AG04450 (cell line): ENCODE measurements at regions not wholly inside any gene's neighbourhood (a gene's known extent, or its start where the extent isn't known, plus 50 kb on each side); places are given as distances from the start of the nearest gene placed in this dataset.

ENCODE experiments used
- CTCF ChIA-PET: fragments of 300-600, 350-600 bp; formaldehyde crosslinking; extraction: SDS; loops from one replicate; lab custom pipeline; 2022; ENCODE audit warnings: antibody characterized with exemption, inconsistent platforms; lab: Charles Lee
- POLR2A ChIA-PET: fragments of 350-600 bp; formaldehyde crosslinking; extraction: SDS; loops from one replicate; lab custom pipeline; 2021; ENCODE audit warnings: antibody characterized with exemption, inconsistent platforms; lab: Yijun Ruan, JAX
- DNase-seq: peaks from one replicate; pipeline ENCODE4 v3.0.0-alpha.2; 2011; ENCODE audit warnings: low read depth, low spot score
- H3K27ac ChIP-seq: one replicate; pipeline ENCODE4 v1.5.1; 2012; ENCODE audit warnings: low read depth, low read length, control low read depth
- H3K27me3 ChIP-seq: one replicate; pipeline ENCODE4 v1.6.0; 2012; ENCODE audit warnings: low read length; ENCODE audit not compliant: control insufficient read depth, insufficient read depth
- H3K4me3 ChIP-seq: 2 replicates; pipeline ENCODE4 v1.5.1; 2011; ENCODE audit warnings: mild to moderate bottlenecking, low read depth, low read length, control low read depth
- H3K9me3 ChIP-seq: 2 replicates; pipeline ENCODE4 v1.5.1; 2012; ENCODE audit warnings: low read length; ENCODE audit not compliant: control insufficient read depth, insufficient read depth
- CTCF ChIP-seq: IDR thresholded peaks from 2 replicates; pipeline ENCODE4 v1.5.1; 2011; ENCODE audit warnings: low read depth, low read length, control low read depth, inconsistent platforms

DNA sequence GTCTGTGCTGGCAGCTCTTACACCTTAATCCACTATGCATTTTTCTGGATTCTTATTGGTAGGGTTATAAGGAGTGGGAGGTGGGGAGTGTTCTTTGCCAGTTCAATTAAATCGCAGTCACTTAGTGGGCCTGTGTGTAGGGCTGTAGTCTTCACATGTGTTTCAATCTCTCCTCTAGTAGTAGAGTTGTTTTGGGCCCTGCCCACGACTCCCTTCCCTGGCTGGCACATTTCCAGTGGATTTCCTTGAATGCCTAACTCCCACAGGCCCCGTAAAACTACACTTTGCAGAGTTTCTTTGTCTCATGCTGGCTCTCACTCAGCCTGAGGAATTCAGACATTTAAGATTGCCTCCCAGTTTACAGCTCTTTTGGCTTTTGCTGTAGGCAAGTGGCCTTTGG, 414.0 kb upstream of the OPRM1 start:
- Histone ChIP-seq H3K4me3 (no peak overlapping the region), H3K9me3 (peaks cover 4% of the 10 kb centered on the region), H3K27ac (no peak overlapping the region), H3K27me3 (no peaks in the 10 kb centered on the region)
- no peak for DNase-seq
- ChIA-PET CTCF (no interaction called here), POLR2A (no interaction called here)
- TF ChIP-seq CTCF, result no peak

- H3K9me3 ChIP-seq, result peaks cover 4% of the 10 kb centered on the region
- no peaks in the 10 kb centered on the region for H3K27me3 ChIP-seq
- TF ChIP-seq CTCF, result no peak
- POLR2A ChIA-PET, result no interaction called here
- H3K27ac ChIP-seq, result no peak overlapping the region
- no peak for DNase-seq
- CTCF ChIA-PET, result no interaction called here
- H3K4me3 ChIP-seq, result no peak overlapping the region
These were observed 414.5 kb upstream of the OPRM1 start for GRCh38 chr6:153624528-153624927.

- ChIA-PET POLR2A (no interaction called here), CTCF (no interaction called here)
- peaks cover 4% of the 10 kb centered on the region for H3K9me3 ChIP-seq
- no peaks in the 10 kb centered on the region for H3K27me3 ChIP-seq
- no peak overlapping the region for H3K27ac ChIP-seq
- no peak for DNase-seq
- no peak overlapping the region for H3K4me3 ChIP-seq
- no peak for TF ChIP-seq CTCF
These were observed 415.5 kb upstream of the OPRM1 start for GRCh38 chr6:153623496-153623895.

DNA sequence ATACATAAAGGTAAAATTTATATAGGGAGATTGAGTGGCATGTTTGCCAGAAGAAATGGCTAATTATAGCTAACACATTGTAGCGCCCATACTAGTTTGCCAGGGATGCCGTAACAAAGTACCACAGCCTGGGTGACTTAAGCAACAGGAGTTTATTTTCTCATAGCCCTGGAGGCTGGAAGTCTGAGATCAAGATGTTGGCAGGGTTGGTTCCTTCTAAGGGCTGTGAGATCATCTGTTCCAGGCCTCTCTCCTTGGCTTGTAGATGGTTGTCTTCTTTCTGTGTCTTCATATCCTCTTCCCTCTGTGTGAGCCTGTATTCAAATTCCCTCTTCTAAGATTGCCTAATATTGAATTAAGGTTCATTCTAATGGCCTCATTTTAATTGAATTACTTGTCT, 417.5 kb upstream of the OPRM1 start:
- Histone ChIP-seq H3K4me3 (no peak overlapping the region), H3K27ac (no peak overlapping the region), H3K27me3 (no peaks in the 10 kb centered on the region), H3K9me3 (peaks cover 4% of the 10 kb centered on the region)
- ChIA-PET CTCF (no interaction called here), POLR2A (no interaction called here)
- no peak for DNase-seq
- TF ChIP-seq CTCF, result no peak

- ChIA-PET POLR2A (no interaction called here), CTCF (no interaction called here)
- Histone ChIP-seq H3K27ac (no peak overlapping the region), H3K27me3 (no peaks in the 10 kb centered on the region), H3K4me3 (no peak overlapping the region), H3K9me3 (peaks cover 4% of the 10 kb centered on the region)
- no peak for TF ChIP-seq CTCF
- DNase-seq, result no peak
These were observed 418.0 kb upstream of the OPRM1 start for GRCh38 chr6:153621070-153621469.
